GM21515 (cell line): ENCODE measurements at regions not wholly inside any gene's neighbourhood (a gene's known extent, or its start where the extent isn't known, plus 50 kb on each side); places are given as distances from the start of the nearest gene placed in this dataset.
"Not testable (repeated sequence)": the region's sequence is repeated elsewhere in the genome, so short reads cannot be mapped to it uniquely, and the experiment has no call there.

ENCODE experiments used
- ATAC-seq: cut with Tn5 transposase; IDR thresholded peaks from one replicate; pipeline ENCODE4 v1.9.1; 2021; ENCODE audit not compliant: unreplicated experiment

GRCh38 chr18:10164271-10165071, 250.7 kb downstream of the VAPA start:
- ATAC-seq: no peak

- no peak for ATAC-seq
Observed at GRCh38 chr18:10166164-10166807, 252.5 kb downstream of the VAPA start.

GRCh38 chr18:10167759-10168158, 253.9 kb downstream of the VAPA start:
- ATAC-seq: no peak

GRCh38 chr18:10168477-10168876, 254.7 kb downstream of the VAPA start:
- ATAC-seq: no peak

- no peak for ATAC-seq
Observed at GRCh38 chr18:10169064-10169562, 255.3 kb downstream of the VAPA start.

GRCh38 chr18:10169814-10170213, 256.0 kb downstream of the VAPA start:
- no peak for ATAC-seq

GRCh38 chr18:10170375-10170774, 256.6 kb downstream of the VAPA start:
- no peak for ATAC-seq

- ATAC-seq: not testable (repeated sequence)
Observed at GRCh38 chr18:10175333-10175732, 261.5 kb downstream of the VAPA start.

- not testable (repeated sequence) for ATAC-seq
Observed at GRCh38 chr18:10179326-10179725, 265.5 kb downstream of the VAPA start.

- ATAC-seq: no peak
Observed at GRCh38 chr18:10182009-10182624, 268.3 kb downstream of the VAPA start.

GRCh38 chr18:10184776-10185175, 269.7 kb upstream of the APCDD1 start:
- no peak for ATAC-seq

GRCh38 chr18:10188971-10189810, 265.2 kb upstream of the APCDD1 start:
- no peak for ATAC-seq

GRCh38 chr18:10190564-10190963, 263.9 kb upstream of the APCDD1 start:
- no peak for ATAC-seq

- no peak for ATAC-seq
Observed at GRCh38 chr18:10193444-10193843, 261.0 kb upstream of the APCDD1 start.

GRCh38 chr18:10194592-10194991, 259.8 kb upstream of the APCDD1 start:
- no peak for ATAC-seq

- no peak for ATAC-seq
Observed at GRCh38 chr18:10195529-10195928, 258.9 kb upstream of the APCDD1 start.

- ATAC-seq: no peak
Observed at GRCh38 chr18:10197097-10197496, 257.3 kb upstream of the APCDD1 start.

- ATAC-seq: no peak
Observed at GRCh38 chr18:10201226-10201625, 253.2 kb upstream of the APCDD1 start.

GRCh38 chr18:10201659-10202058, 252.8 kb upstream of the APCDD1 start:
- ATAC-seq: no peak

GRCh38 chr18:10202845-10203321, 251.6 kb upstream of the APCDD1 start:
- ATAC-seq: no peak

GRCh38 chr18:10205151-10205550, 249.3 kb upstream of the APCDD1 start:
- no peak for ATAC-seq
